Body of pancreas (tissue), 4 donors: ENCODE measurements at regions not wholly inside any gene's neighbourhood (a gene's known extent, or its start where the extent isn't known, plus 50 kb on each side); places are given as distances from the start of the nearest gene placed in this dataset.
"Not testable (repeated sequence)": the region's sequence is repeated elsewhere in the genome, so short reads cannot be mapped to it uniquely, and the experiment has no call there.

ENCODE experiments used
- ATAC-seq: fragments of 150-250 bp; one replicate; pipeline ENCODE4 v1.9.1; 2016
- DNase-seq, 4 donors: peaks; one replicate each; pipeline ENCODE4 v3.0.0-alpha.2; 2019
- H3K27ac ChIP-seq, 4 donors: fragments of 200-600 bp; sonication (generic); 1 replicate in 3 of 4; 2 replicates in 1 of 4; pipeline versions ENCODE4 v1.5.1 to v1.6.1; 2016 to 2019; ENCODE audit warnings: mild to moderate bottlenecking in 1 of 4, mixed read lengths in 1 of 4, moderate library complexity in 1 of 4
- H3K27me3 ChIP-seq, 2 donors: fragments of 200-600 bp; sonication (generic); one replicate each; pipeline ENCODE4 v1.6.0; 2016; ENCODE audit warnings: mild to moderate bottlenecking in 1 of 2
- H3K36me3 ChIP-seq, 2 donors: fragments of 200-600 bp; sonication (generic); replicated peaks in 1 of 2; 2 replicates each; pipeline ENCODE4 v1.5.1; 2016; ENCODE audit warnings: low read depth in 2 of 2; ENCODE audit not compliant: insufficient read depth in 1 of 2
- H3K4me1 ChIP-seq: fragments of 200-600 bp; sonication (generic); one replicate; pipeline ENCODE4 v1.6.0; 2016
- H3K4me3 ChIP-seq, 2 donors: fragments of 200-600 bp; sonication (generic); 1 replicate in 1 of 2; 2 replicates in 1 of 2; pipeline ENCODE4 v1.5.1; 2016 to 2019
- H3K9me3 ChIP-seq, 3 donors: fragments of 200-600 bp; sonication (generic); 1 replicate in 2 of 3; 2 replicates in 1 of 3; pipeline ENCODE4 v1.5.1; 2016
- CTCF ChIP-seq, 7 experiments: fragments of 450-650 bp in 4 of 7; fragments of 200-600 bp in 3 of 7; sonication (generic) in 3 of 7; IDR thresholded peaks; one replicate each; pipeline ENCODE4 v1.5.1; 2016 to 2019; ENCODE audit warnings: antibody characterized with exemption in 7 of 7
- POLR2A ChIP-seq, 3 donors: fragments of 450-650 bp; IDR thresholded peaks; one replicate each; pipeline ENCODE4 v1.6.1; 2016; ENCODE audit warnings: antibody characterized with exemption in 3 of 3, mild to moderate bottlenecking in 2 of 3
- WGBS, 2 donors: methylation state at CpG; one replicate each; pipeline ENCODE4 v1.1.5; 2017; 5-methylcytosine and 5-hydroxymethylcytosine counted together
- intact Hi-C: fragments of 100-400 bp; cut with DNase I; formaldehyde crosslinking; loops from one replicate; pipeline ENCODE4 v1.15.1; 2023

DNA sequence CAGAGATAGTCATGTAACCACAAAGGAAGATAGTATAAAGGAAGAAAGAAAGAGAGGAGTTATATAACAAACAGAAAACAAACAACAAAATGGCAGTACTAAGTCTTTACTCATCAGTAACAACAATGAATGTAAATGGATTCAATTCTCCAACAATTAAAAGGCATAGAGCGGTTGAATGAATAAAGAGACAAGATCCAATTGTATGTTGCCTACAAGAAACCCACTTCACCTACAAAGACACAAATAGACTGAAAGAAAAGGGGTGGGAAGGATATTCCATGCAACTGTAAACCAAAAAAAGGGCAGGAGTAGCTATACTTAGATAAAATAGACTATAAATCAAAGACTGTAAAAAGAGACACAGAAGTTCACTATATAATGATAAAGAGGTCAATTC, 157.3 kb upstream of the CREB1 start:
- DNase-seq (no peak), ATAC-seq (no peak)
- Histone ChIP-seq H3K27me3 (no peaks in the 10 kb centered on the region), H3K4me1 (no peaks in the 10 kb centered on the region), H3K36me3 (no peaks in the 10 kb centered on the region), H3K9me3 (no peaks in the 10 kb centered on the region), H3K4me3 (no peak overlapping the region), H3K27ac (no peak overlapping the region)
- TF ChIP-seq CTCF (IDR thresholded peaks at IDR 0.05) (no peak), POLR2A (IDR thresholded peaks at IDR 0.05) (no peak)
- intact Hi-C loops = no loop called here
- WGBS, 2 donors = 71 to 81% methylated on average over 1 of the region's 1 CpG

DNA sequence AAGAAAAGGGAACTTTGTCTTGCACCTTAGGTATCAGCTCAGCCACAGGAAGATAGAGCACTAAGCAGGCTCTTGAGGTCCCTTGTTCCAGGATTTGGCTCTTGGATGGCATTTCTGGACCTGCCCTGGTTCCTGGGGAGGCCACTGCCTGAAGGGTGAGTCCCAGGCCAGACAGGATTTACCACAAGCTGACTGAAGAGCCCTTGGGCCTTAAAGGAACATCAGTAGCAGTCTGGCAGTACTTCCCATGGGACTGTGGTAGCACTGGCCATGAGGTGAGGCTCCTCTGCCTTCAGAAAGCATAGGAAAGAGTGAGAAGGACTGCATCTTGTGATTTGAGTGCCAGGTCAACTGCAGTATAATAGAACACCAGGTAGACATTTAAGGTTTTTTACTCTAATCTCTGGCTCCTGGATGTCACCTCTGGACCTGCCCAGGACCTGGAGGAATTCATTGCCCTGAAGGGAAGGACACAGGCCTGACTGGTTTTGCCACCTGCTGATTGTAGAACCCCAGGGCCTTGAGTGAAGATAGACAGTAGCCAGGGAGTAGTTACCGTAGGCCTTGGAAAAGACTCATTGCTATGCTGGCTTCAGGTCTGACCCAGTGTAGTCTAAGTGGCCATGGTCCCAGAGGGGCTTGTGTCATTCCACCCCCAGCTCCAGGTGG, 154.4 kb upstream of the CREB1 start:
- DNase-seq (no peak), ATAC-seq (no peak)
- Histone ChIP-seq H3K27me3 (no peaks in the 10 kb centered on the region), H3K27ac (no peak overlapping the region), H3K4me1 (no peaks in the 10 kb centered on the region), H3K36me3 (no peaks in the 10 kb centered on the region), H3K4me3 (no peak overlapping the region), H3K9me3 (no peaks in the 10 kb centered on the region)
- TF ChIP-seq POLR2A (IDR thresholded peaks at IDR 0.05) (no peak), CTCF (IDR thresholded peaks at IDR 0.05) (no peak)
- intact Hi-C loops = no loop called here
- 76% methylated on average over 1 of the region's 1 CpG; no CpG with 5 or more reads in 1 of the 2 donors for WGBS, 2 donors

- WGBS, 2 donors = 60 to 69% methylated on average over 2 of the region's 2 CpGs
- intact Hi-C loops, H3K4me1 ChIP-seq, H3K9me3 ChIP-seq, H3K27ac ChIP-seq, H3K27me3 ChIP-seq, H3K36me3 ChIP-seq, H3K4me3 ChIP-seq, DNase-seq, ATAC-seq: not testable (repeated sequence)
Measured at GRCh38 chr2:207378620-207379019, 151.1 kb upstream of the CREB1 start.

- no peak for ATAC-seq
- H3K27ac ChIP-seq = no peak overlapping the region
- TF ChIP-seq POLR2A (IDR thresholded peaks at IDR 0.05) (no peak), CTCF (IDR thresholded peaks at IDR 0.05) (no peak)
- DNase-seq = no peak
- no peaks in the 10 kb centered on the region for H3K4me1 ChIP-seq
- H3K27me3 ChIP-seq = no peaks in the 10 kb centered on the region
- no peak overlapping the region for H3K4me3 ChIP-seq
- intact Hi-C loops = no loop called here
- WGBS, 2 donors = 68 to 83% methylated on average over 1 of the region's 1 CpG
- no peaks in the 10 kb centered on the region for H3K9me3 ChIP-seq
- no peaks in the 10 kb centered on the region for H3K36me3 ChIP-seq
Measured at GRCh38 chr2:207385076-207385475, 144.7 kb upstream of the CREB1 start.

DNA sequence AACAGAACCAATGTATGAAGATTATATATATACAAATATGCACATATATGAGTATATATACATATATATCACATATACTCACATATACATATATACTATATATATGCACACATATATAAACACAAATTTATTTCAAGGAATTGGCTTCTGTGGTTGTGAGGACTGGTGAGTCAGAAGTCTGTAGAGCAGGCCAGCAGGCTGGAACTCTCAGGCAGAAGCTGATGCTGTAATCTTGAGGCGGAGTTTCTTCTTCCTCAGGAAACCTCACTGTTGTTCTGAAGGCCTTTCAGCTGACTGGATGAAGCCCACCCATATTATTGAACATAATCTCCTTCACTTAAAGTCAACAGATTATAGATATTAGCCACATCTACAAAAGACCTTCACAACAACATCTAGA, 143.9 kb upstream of the CREB1 start:
- TF ChIP-seq CTCF (IDR thresholded peaks at IDR 0.05) = no peak
- TF ChIP-seq POLR2A (IDR thresholded peaks at IDR 0.05) = no peak
- Histone ChIP-seq H3K4me3 (no peak overlapping the region), H3K4me1 (no peaks in the 10 kb centered on the region), H3K9me3 (no peaks in the 10 kb centered on the region), H3K27ac (no peak overlapping the region), H3K36me3 (no peaks in the 10 kb centered on the region), H3K27me3 (no peaks in the 10 kb centered on the region)
- intact Hi-C loops = no loop called here
- ATAC-seq = no peak
- 74 to 92% methylated on average over 1 of the region's 1 CpG for WGBS, 2 donors
- DNase-seq = no peak
